GM12878 (cell line): ENCODE measurements at regions not wholly inside any gene's neighbourhood (a gene's known extent, or its start where the extent isn't known, plus 50 kb on each side); places are given as distances from the start of the nearest gene placed in this dataset.
A peak's percentile ranks its signal among the peaks of the same experiment; 100 is the strongest.

Source experiments
- ATAC-seq: fragments of 200-7000 bp; cut with Tn5 transposase; 3 replicates; pipeline ENCODE4 v1.9.1; 2020; ENCODE audit warnings: mild to moderate bottlenecking, moderate library complexity
- BruUV-seq: library from RNA; stranded (reverse); fragments of 400-500 nt; replicated peaks from 2 replicates; lab custom pipeline; 2021; lab: Mats Ljungman, UMichigan
- CTCF ChIA-PET: fragments of 300-600 bp; sonication (Branson Sonifier 250); formaldehyde crosslinking; extraction: SDS; loops from one replicate; lab custom pipeline; 2021; ENCODE audit warnings: inconsistent platforms; lab: Yijun Ruan, JAX
- POLR2A ChIA-PET: fragments of 350-600 bp; formaldehyde crosslinking; extraction: SDS; loops from one replicate; lab custom pipeline; 2021; ENCODE audit warnings: inconsistent platforms; lab: Charles Lee
- RAD21 ChIA-PET: fragments of 300-600 bp; sonication (Branson Sonifier 250); formaldehyde crosslinking; loops from one replicate; lab custom pipeline; 2023; ENCODE audit warnings: antibody characterized with exemption; ENCODE audit not compliant: unreplicated experiment; lab: Charles Lee
- SMC1A ChIA-PET: fragments of 300-600 bp; sonication (Branson Sonifier 250); formaldehyde crosslinking; loops from one replicate; lab custom pipeline; 2023; ENCODE audit not compliant: unreplicated experiment, uncharacterized antibody; lab: Charles Lee
- DNase-seq: peaks from one replicate; pipeline ENCODE4 v3.0.0-alpha.2; 2011; ENCODE audit warnings: low read depth, low spot score
- FAIRE-seq: peaks from 3 replicates; lab custom pipeline; 2011; peaks lifted over from hg19 to GRCh38; lab: Jason Lieb, UNC
- H2AFZ ChIP-seq: 2 replicates; pipeline ENCODE4 v1.6.0; 2011; ENCODE audit warnings: low read depth, low read length, control low read depth; ENCODE audit not compliant: control insufficient read depth
- H3K27ac ChIP-seq: 2 replicates; pipeline ENCODE4 v1.5.1; 2011; ENCODE audit warnings: control low read depth; ENCODE audit not compliant: control insufficient read depth, insufficient read depth
- H3K27me3 ChIP-seq, 2 experiments: replicated peaks in 1 of 2; 2 replicates each; pipeline versions ENCODE4 v1.6.0 to v1.6.1; 2011; ENCODE audit warnings: low read length in 1 of 2; ENCODE audit not compliant: control insufficient read depth in 2 of 2, insufficient read depth in 2 of 2
- H3K36me3 ChIP-seq, 2 experiments: 2 replicates each; pipeline ENCODE4 v1.5.1; 2011; ENCODE audit warnings: low read length in 1 of 2; ENCODE audit not compliant: control insufficient read depth in 2 of 2, insufficient read depth in 2 of 2
- H3K4me1 ChIP-seq: 2 replicates; pipeline ENCODE4 v1.6.1; 2011; ENCODE audit warnings: mild to moderate bottlenecking, low read length, moderate library complexity, mixed read lengths; ENCODE audit not compliant: control insufficient read depth, insufficient read depth
- H3K4me2 ChIP-seq: 2 replicates; pipeline ENCODE4 v1.6.0; 2011; ENCODE audit warnings: control low read depth; ENCODE audit not compliant: control insufficient read depth, insufficient read depth
- H3K4me3 ChIP-seq: fragments of 200-600 bp; sonication (generic); 2 replicates; pipeline ENCODE4 v1.5.1; 2016
- H3K79me2 ChIP-seq: 2 replicates; pipeline ENCODE4 v1.6.0; 2011; ENCODE audit warnings: low read length; ENCODE audit not compliant: control insufficient read depth, insufficient read depth
- H3K9ac ChIP-seq: 2 replicates; pipeline ENCODE4 v1.8.0; 2011; ENCODE audit warnings: low read length, control low read depth, mixed read lengths; ENCODE audit not compliant: control insufficient read depth, insufficient read depth
- H3K9me3 ChIP-seq: replicated peaks from 3 replicates; pipeline ENCODE4 v1.5.1; 2011; ENCODE audit warnings: mild to moderate bottlenecking, low read length; ENCODE audit not compliant: control insufficient read depth, insufficient read depth
- H4K20me1 ChIP-seq: 2 replicates; pipeline ENCODE4 v1.6.0; 2011; ENCODE audit not compliant: control insufficient read depth, insufficient read depth
- KLF5 ChIP-seq: fragments of 450-650 bp; IDR thresholded peaks from 2 replicates; pipeline ENCODE4 v1.6.1; 2014; ENCODE audit warnings: mild to moderate bottlenecking; ENCODE audit not compliant: partially characterized antibody
- SMC3 ChIP-seq: IDR thresholded peaks from 2 replicates; pipeline ENCODE4 v1.6.1; 2011; ENCODE audit warnings: low read length, improper control_type of control experiment, borderline replicate concordance
- WGBS: methylation state at CpG from one replicate; pipeline ENCODE4 v1.1.6; 2016; ENCODE audit warnings: low lambda C conversion rate; ENCODE audit not compliant: insufficient replicate concordance, insufficient coverage; ENCODE audit errors: missing lambda C conversion rate; 5-methylcytosine and 5-hydroxymethylcytosine counted together
- in situ Hi-C: fragments of 300-500 bp; cut with MboI; formaldehyde crosslinking; loops from 9 replicates; pipeline ENCODE4 v1.14.3; 2018; ENCODE audit warnings: mixed read lengths
- intact Hi-C: fragments of 100-400 bp; cut with micrococcal nuclease; formaldehyde crosslinking; loops from one replicate; pipeline ENCODE4 v1.14.2; 2022; ENCODE audit not compliant: unreplicated experiment
- TF ChIP-seq, protein P1 (sequence below), 3 experiments: IDR thresholded peaks in 2 of 3; conservative IDR thresholded peaks in 1 of 3; 2 replicates each; pipeline ENCODE4 v1.5.1; 2011; ENCODE audit warnings: low read depth in 3 of 3, low read length in 3 of 3, mild to moderate bottlenecking in 3 of 3, control low read depth in 2 of 3, moderate library complexity in 2 of 3, inconsistent platforms in 1 of 3, mixed read lengths in 1 of 3; ENCODE audit not compliant: control insufficient read depth in 2 of 3, insufficient read depth in 1 of 3; ENCODE audit errors: extremely low read depth in 1 of 3

GRCh38 chr4:114180481-114180880, 201.0 kb upstream of the ARSJ start (continued):
- TF ChIP-seq, protein P1, sequence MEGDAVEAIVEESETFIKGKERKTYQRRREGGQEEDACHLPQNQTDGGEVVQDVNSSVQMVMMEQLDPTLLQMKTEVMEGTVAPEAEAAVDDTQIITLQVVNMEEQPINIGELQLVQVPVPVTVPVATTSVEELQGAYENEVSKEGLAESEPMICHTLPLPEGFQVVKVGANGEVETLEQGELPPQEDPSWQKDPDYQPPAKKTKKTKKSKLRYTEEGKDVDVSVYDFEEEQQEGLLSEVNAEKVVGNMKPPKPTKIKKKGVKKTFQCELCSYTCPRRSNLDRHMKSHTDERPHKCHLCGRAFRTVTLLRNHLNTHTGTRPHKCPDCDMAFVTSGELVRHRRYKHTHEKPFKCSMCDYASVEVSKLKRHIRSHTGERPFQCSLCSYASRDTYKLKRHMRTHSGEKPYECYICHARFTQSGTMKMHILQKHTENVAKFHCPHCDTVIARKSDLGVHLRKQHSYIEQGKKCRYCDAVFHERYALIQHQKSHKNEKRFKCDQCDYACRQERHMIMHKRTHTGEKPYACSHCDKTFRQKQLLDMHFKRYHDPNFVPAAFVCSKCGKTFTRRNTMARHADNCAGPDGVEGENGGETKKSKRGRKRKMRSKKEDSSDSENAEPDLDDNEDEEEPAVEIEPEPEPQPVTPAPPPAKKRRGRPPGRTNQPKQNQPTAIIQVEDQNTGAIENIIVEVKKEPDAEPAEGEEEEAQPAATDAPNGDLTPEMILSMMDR (IDR thresholded peaks at IDR 0.05 in 2 of 3, conservative IDR thresholded peaks at IDR 0.05 in 1 of 3; ENCODE audit: control insufficient read depth in 2 of 3, extremely low read depth in 1 of 3, insufficient read depth in 1 of 3, low read depth in 3 of 3, low read length in 3 of 3), result peak; percentile 51 to 61 (median 60)
- peak; percentile 57; the same call in 1 of the 2 replicates for TF ChIP-seq SMC3

- no peak overlapping the region for H3K4me3 ChIP-seq
- H3K27ac ChIP-seq, result no peak overlapping the region
- SMC1A ChIA-PET, result interaction anchor here (0.7 kb wide), 1 partner anchor 790 kb away, joined by 3 read pairs; no protein-coding TSS in a partner anchor
- no peaks in the 10 kb centered on the region for H3K79me2 ChIP-seq
- H4K20me1 ChIP-seq, result no peaks in the 10 kb centered on the region
- H3K9me3 ChIP-seq, result no peaks in the 10 kb centered on the region; the same call in 2 of the 3 replicates
- ATAC-seq, result no peak
- H3K4me2 ChIP-seq, result no peak overlapping the region
- no peak overlapping the region for H3K9ac ChIP-seq
- CTCF ChIA-PET, result no interaction called here
- BruUV-seq, result no TSS peak
- H3K36me3 ChIP-seq, result no peaks in the 10 kb centered on the region
- in situ Hi-C loops (no loop called here), intact Hi-C loops (no loop called here)
- H3K4me1 ChIP-seq, result no peaks in the 10 kb centered on the region
- no peak overlapping the region for H2AFZ ChIP-seq
- no peak for FAIRE-seq
- no peak for DNase-seq
- no peaks in the 10 kb centered on the region for H3K27me3 ChIP-seq
- RAD21 ChIA-PET, result no interaction called here
- no peak for TF ChIP-seq KLF5
- POLR2A ChIA-PET, result no interaction called here
- 0% methylated on average over 3 of the region's 3 CpGs for WGBS
Measured at GRCh38 chr4:114184901-114185300, 205.5 kb upstream of the ARSJ start.
